SK-N-SH treated with all-trans-retinoic acid at 6 μM for 48 hours (cell line): ENCODE measurements at regions not wholly inside any gene's neighbourhood (a gene's known extent, or its start where the extent isn't known, plus 50 kb on each side); places are given as distances from the start of the nearest gene placed in this dataset.

Experiments used
- TOX ChIP-seq: fragments of 250-450 bp; sonication (Bioruptor Pico); IDR thresholded peaks from 2 replicates; pipeline ENCODE4 v1.8.0; 2021; ENCODE audit warnings: mild to moderate bottlenecking, moderate library complexity, borderline replicate concordance
- ZNF8 ChIP-seq: fragments of 450-650 bp; formaldehyde crosslinking; IDR thresholded peaks from 2 replicates; pipeline ENCODE4 v1.5.0; 2020; ENCODE audit warnings: mild to moderate bottlenecking, moderate library complexity

DNA sequence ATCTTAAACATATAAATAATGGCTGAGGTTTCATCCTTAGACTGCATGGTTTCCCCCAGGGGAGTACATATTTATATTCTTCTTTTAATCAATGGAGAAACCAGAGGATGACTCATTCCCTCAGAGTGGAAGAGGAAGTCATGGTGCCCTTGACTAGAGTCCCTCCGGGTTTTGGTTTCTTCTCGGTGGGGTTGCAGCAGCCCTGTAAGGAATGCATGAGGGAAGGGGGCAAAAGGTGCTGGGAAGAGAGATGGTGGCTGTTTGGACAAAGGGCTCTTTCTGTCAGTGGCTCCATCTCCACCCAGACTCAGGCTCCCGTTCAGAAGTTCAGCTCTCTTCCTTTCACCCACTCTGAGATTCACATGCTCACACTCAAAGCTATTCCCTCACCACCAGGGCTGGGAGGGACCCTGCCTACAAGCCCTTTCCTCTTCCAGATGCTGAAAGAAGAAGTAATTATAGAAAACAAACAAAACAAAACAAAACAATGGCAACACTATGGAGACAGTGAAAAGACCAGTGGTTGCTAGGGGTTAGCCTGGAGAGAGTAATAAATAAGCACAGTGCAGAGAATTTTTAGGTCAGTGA lies 129.8 kb upstream of the IL12B start:
- TF ChIP-seq ZNF8 (CRISPR knock-in tag) = no peak
- TF ChIP-seq TOX = no peak
